Superior temporal gyrus (tissue), 1 donor: ENCODE measurements at regions not wholly inside any gene's neighbourhood (a gene's known extent, or its start where the extent isn't known, plus 50 kb on each side); places are given as distances from the start of the nearest gene placed in this dataset.

Experiments
- DNase-seq: peaks from one replicate; pipeline ENCODE4 v3.0.0-alpha.2; 2016; ENCODE audit errors: extremely low spot score

GRCh38 chr2:67462738-67463496, 65.8 kb downstream of the ETAA1 start:
- no peak for DNase-seq

- no peak for DNase-seq
Measured at GRCh38 chr2:67463810-67464209, 66.7 kb downstream of the ETAA1 start.

- no peak for DNase-seq
Measured at GRCh38 chr2:67465623-67466022, 68.5 kb downstream of the ETAA1 start.

- DNase-seq = no peak
Measured at GRCh38 chr2:67466734-67467133, 69.6 kb downstream of the ETAA1 start.

- no peak for DNase-seq
Measured at GRCh38 chr2:67471681-67472080, 74.5 kb downstream of the ETAA1 start.

- DNase-seq = peak; percentile 48
Measured at GRCh38 chr2:67476809-67477790, 80.0 kb downstream of the ETAA1 start.

GRCh38 chr2:67479261-67479660, 82.1 kb downstream of the ETAA1 start:
- no peak for DNase-seq

- no peak for DNase-seq
Measured at GRCh38 chr2:67485431-67485830, 88.3 kb downstream of the ETAA1 start.

GRCh38 chr2:67486041-67486796, 89.1 kb downstream of the ETAA1 start:
- no peak for DNase-seq

GRCh38 chr2:67487993-67488392, 90.9 kb downstream of the ETAA1 start:
- DNase-seq = no peak

GRCh38 chr2:67489396-67489795, 92.3 kb downstream of the ETAA1 start:
- DNase-seq = no peak

- no peak for DNase-seq
Measured at GRCh38 chr2:67498931-67499330, 101.8 kb downstream of the ETAA1 start.

GRCh38 chr2:67499989-67500388, 102.9 kb downstream of the ETAA1 start:
- DNase-seq = no peak

- no peak for DNase-seq
Measured at GRCh38 chr2:67500541-67500940, 103.4 kb downstream of the ETAA1 start.

- DNase-seq = no peak
Measured at GRCh38 chr2:67502346-67503065, 105.4 kb downstream of the ETAA1 start.

- no peak for DNase-seq
Measured at GRCh38 chr2:67503066-67503795, 106.1 kb downstream of the ETAA1 start.

GRCh38 chr2:67510745-67511144, 113.6 kb downstream of the ETAA1 start:
- DNase-seq = no peak

- DNase-seq = no peak
Measured at GRCh38 chr2:67514515-67514914, 117.4 kb downstream of the ETAA1 start.

- no peak for DNase-seq
Measured at GRCh38 chr2:67515056-67515455, 117.9 kb downstream of the ETAA1 start.

GRCh38 chr2:67515538-67515937, 118.4 kb downstream of the ETAA1 start:
- no peak for DNase-seq

- DNase-seq = no peak
Measured at GRCh38 chr2:67516362-67516761, 119.2 kb downstream of the ETAA1 start.
